Esophagus (tissue), 2 donors: ENCODE measurements at regions not wholly inside any gene's neighbourhood (a gene's known extent, or its start where the extent isn't known, plus 50 kb on each side); places are given as distances from the start of the nearest gene placed in this dataset.

ENCODE experiments used
- H3K27ac ChIP-seq, 2 donors: one replicate each; pipeline ENCODE4 v1.5.1; 2013; ENCODE audit warnings: low read depth in 2 of 2, mild to moderate bottlenecking in 2 of 2, inconsistent platforms in 1 of 2, low read length in 1 of 2, moderate library complexity in 1 of 2
- H3K27me3 ChIP-seq, 2 donors: one replicate each; pipeline ENCODE4 v1.6.1; 2013; ENCODE audit warnings: low read length in 2 of 2, control low read depth in 1 of 2, mild to moderate bottlenecking in 1 of 2; ENCODE audit not compliant: insufficient read depth in 2 of 2, control insufficient read depth in 1 of 2
- H3K36me3 ChIP-seq, 2 donors: one replicate each; pipeline ENCODE4 v1.6.1; 2013; ENCODE audit warnings: low read length in 1 of 2; ENCODE audit not compliant: control insufficient read depth in 2 of 2, insufficient read depth in 2 of 2
- H3K4me1 ChIP-seq, 2 donors: one replicate each; pipeline ENCODE4 v1.6.1; 2013; ENCODE audit warnings: low read length in 1 of 2; ENCODE audit not compliant: control insufficient read depth in 2 of 2, insufficient read depth in 2 of 2
- H3K4me3 ChIP-seq, 2 donors: one replicate each; pipeline ENCODE4 v1.5.1; 2013; ENCODE audit warnings: low read length in 2 of 2, mild to moderate bottlenecking in 2 of 2, low read depth in 1 of 2, moderate library complexity in 1 of 2
- H3K9me3 ChIP-seq, 2 donors: one replicate each; pipeline ENCODE4 v1.6.1; 2013; ENCODE audit warnings: mild to moderate bottlenecking in 2 of 2, low read depth in 1 of 2, low read length in 1 of 2, moderate library complexity in 1 of 2; ENCODE audit not compliant: control insufficient read depth in 2 of 2, insufficient read depth in 1 of 2
- WGBS, 2 donors: extraction: QIAGEN DNeasy Blood & Tissue Kit; methylation state at CpG; one replicate each; pipeline ENCODE4 v1.1.7; 2013; 5-methylcytosine and 5-hydroxymethylcytosine counted together
- donor health status: healthy with polysubstance abuse.
- donor health status: Bipolar disorder and iron deficiency.

DNA sequence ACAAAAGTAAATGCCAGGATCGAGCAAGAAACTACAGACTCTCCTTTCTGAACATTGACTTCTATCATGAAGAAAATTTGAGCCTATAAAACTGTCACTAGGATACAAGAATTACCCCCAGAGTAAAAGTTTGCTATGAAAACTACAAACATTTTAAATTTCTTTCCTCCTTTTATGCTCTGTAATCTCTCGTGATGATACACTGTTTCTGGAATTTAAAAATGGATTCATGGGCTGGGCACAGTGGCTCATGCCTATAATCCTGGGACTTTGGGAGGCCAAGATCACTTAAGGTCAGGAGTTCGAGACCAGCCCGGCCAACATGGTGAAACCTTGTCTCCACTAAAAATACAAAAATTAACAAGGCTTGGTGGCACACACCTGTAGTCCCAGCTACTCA lies 181.3 kb downstream of the ZNF281 start:
- H3K36me3 ChIP-seq, result no peaks in the 10 kb centered on the region
- H3K4me1 ChIP-seq, result no peaks in the 10 kb centered on the region
- H3K27me3 ChIP-seq, result peaks cover 0 to 4% of the 10 kb centered on the region in 2 donors
- H3K4me3 ChIP-seq, result no peak overlapping the region
- no peak overlapping the region for H3K27ac ChIP-seq
- no peaks in the 10 kb centered on the region for H3K9me3 ChIP-seq
- 84 to 86% methylated on average over 4 of the region's 4 CpGs for WGBS, 2 donors

DNA sequence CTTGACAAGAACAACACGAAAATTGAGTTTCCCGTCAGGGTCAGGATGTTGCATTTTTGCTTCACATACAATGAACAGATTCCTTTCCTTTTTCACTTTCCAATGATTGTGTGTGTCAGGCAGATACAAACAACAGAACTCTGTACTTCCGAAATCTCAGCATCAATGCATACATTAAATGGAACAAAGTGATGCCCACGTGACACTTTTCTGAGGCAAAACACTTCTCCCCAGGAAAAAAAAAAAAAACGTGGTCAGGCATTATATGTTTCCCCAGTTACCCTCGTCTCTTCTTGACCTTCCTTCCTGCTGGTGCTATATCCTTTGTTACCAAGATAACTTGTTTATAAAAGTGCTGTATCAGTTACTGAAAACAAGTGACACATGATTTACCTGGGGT lies 181.8 kb downstream of the ZNF281 start:
- Histone ChIP-seq H3K4me3 (no peak overlapping the region), H3K4me1 (no peaks in the 10 kb centered on the region), H3K9me3 (no peaks in the 10 kb centered on the region), H3K36me3 (no peaks in the 10 kb centered on the region), H3K27ac (no peak overlapping the region), H3K27me3 (peaks cover 0 to 4% of the 10 kb centered on the region in 2 donors)
- WGBS, 2 donors, result 50 to 51% methylated on average over 6 of the region's 6 CpGs
